Astrocyte (in vitro differentiated cells and primary cell): ENCODE measurements at regions not wholly inside any gene's neighbourhood (a gene's known extent, or its start where the extent isn't known, plus 50 kb on each side); places are given as distances from the start of the nearest gene placed in this dataset.

Experiments used
- EZH2 ChIP-seq: IDR thresholded peaks from 2 replicates; pipeline ENCODE4 v1.6.1; 2012; ENCODE audit warnings: mild to moderate bottlenecking, low read length, inconsistent platforms; ENCODE audit not compliant: insufficient read depth
- TF ChIP-seq, protein P1 (sequence below): IDR thresholded peaks from 2 replicates; pipeline ENCODE4 v1.5.1; 2011; ENCODE audit warnings: low read depth, mild to moderate bottlenecking, inconsistent platforms, low read length, moderate library complexity; ENCODE audit not compliant: insufficient read depth

DNA sequence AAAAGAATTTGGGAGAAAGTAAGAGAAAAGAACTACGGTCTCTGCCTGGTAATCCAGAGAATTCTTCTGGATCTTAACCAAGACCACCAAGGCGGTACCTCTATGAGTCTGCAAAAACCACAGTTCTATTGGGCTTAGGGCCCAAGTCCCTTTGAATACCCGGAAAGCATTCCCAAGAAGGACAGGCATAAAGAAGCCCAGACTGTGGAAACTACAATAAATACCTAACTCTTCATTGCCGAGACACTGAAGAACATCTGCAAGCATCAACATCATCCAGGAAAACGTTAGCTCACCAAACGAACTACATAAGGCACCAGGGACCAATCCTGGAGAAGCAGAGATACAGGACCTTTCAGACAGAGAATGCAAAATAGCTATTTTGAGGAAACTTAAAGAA lies 162.3 kb upstream of the TMC3 start:
- TF ChIP-seq, protein P1, sequence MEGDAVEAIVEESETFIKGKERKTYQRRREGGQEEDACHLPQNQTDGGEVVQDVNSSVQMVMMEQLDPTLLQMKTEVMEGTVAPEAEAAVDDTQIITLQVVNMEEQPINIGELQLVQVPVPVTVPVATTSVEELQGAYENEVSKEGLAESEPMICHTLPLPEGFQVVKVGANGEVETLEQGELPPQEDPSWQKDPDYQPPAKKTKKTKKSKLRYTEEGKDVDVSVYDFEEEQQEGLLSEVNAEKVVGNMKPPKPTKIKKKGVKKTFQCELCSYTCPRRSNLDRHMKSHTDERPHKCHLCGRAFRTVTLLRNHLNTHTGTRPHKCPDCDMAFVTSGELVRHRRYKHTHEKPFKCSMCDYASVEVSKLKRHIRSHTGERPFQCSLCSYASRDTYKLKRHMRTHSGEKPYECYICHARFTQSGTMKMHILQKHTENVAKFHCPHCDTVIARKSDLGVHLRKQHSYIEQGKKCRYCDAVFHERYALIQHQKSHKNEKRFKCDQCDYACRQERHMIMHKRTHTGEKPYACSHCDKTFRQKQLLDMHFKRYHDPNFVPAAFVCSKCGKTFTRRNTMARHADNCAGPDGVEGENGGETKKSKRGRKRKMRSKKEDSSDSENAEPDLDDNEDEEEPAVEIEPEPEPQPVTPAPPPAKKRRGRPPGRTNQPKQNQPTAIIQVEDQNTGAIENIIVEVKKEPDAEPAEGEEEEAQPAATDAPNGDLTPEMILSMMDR, result no peak
- no peak for TF ChIP-seq EZH2
